ENCODE measurements at regions not wholly inside any gene's neighbourhood (a gene's known extent, or its start where the extent isn't known, plus 50 kb on each side); places are given as distances from the start of the nearest gene placed in this dataset.

- no peak for TF ChIP-seq CTCF (IDR thresholded peaks at IDR 0.05)
- TF ChIP-seq POLR2A (IDR thresholded peaks at IDR 0.05) = no peak
- TF ChIP-seq POLR2AphosphoS5 (IDR thresholded peaks at IDR 0.05; ENCODE audit: insufficient read depth in 1 of 2, low read depth in 1 of 2) = no peak
Observed at GRCh38 chr20:11980263-11980662, 62.6 kb downstream of the BTBD3 start.

Measured in vagina (tissue), 2 donors.